ENCODE measurements at regions not wholly inside any gene's neighbourhood (a gene's known extent, or its start where the extent isn't known, plus 50 kb on each side); places are given as distances from the start of the nearest gene placed in this dataset.

DNA sequence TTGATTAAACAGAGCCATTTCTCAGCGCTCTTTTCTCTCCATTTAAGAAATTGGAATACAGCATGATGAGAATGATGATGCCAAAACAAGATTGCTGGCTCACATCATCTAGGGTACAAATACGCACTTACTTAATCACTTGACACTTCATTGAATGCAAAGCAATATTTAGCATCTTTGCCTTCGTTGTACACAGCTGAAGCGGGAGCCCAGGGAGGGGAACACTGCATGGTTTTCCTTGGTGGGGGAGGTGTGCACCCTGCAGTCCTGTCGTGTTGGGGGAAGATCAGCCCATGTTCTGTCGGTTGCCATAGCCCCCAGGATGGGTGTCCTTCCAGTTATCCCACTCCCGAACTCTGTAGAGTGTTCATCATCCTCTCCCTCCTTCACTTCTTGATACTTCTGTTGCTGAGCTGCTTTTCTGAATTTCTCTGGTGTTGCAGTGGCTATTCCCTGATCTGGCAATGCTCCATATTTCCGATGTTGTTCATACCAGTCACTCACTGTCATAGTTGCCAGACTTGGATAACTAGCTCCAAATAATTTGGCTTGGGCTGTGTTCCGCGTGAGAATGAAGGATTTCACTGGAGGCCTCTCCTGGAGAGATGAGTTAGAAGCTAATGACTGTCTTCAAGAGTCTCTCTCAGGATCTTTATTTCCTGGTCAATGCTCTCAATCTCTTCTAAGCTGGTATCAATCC is 50.1 kb upstream of the DYNC1LI1 start:
- TF ChIP-seq CTCF (conservative IDR thresholded peaks at IDR 0.05 in 1 of 2, IDR thresholded peaks at IDR 0.05 in 1 of 2; ENCODE audit: low read depth in 1 of 2, low read length in 2 of 2) (no peak), EZH2 (IDR thresholded peaks at IDR 0.05; ENCODE audit: low read length, missing control alignments) (no peak)
